H1 (cell line): ENCODE measurements at regions not wholly inside any gene's neighbourhood (a gene's known extent, or its start where the extent isn't known, plus 50 kb on each side); places are given as distances from the start of the nearest gene placed in this dataset.

ENCODE experiments used
- BCL11A ChIP-seq, 2 experiments: IDR thresholded peaks; one replicate each; pipeline ENCODE4 v1.6.1; 2011; ENCODE audit warnings: low read depth in 2 of 2, low read length in 2 of 2, mild to moderate bottlenecking in 2 of 2
- CTCF ChIP-seq, 3 experiments: IDR thresholded peaks; 1 replicate in 2 of 3; 2 replicates in 1 of 3; pipeline versions ENCODE4 v1.5.1 to v1.6.1; 2011; ENCODE audit warnings: low read length in 3 of 3, mild to moderate bottlenecking in 3 of 3, inconsistent platforms in 2 of 3, low read depth in 1 of 3, moderate library complexity in 1 of 3; ENCODE audit not compliant: insufficient read depth in 1 of 3; ENCODE audit errors: control extremely low read depth in 1 of 3
- E2F6 ChIP-seq: IDR thresholded peaks from 2 replicates; pipeline ENCODE4 v1.6.1; 2012; ENCODE audit warnings: inconsistent platforms
- MAX ChIP-seq: IDR thresholded peaks from 2 replicates; pipeline ENCODE4 v1.6.1; 2012; ENCODE audit warnings: inconsistent platforms
- POLR2AphosphoS5 ChIP-seq: IDR thresholded peaks from 2 replicates; pipeline ENCODE4 v1.6.1; 2011; ENCODE audit warnings: low read depth, low read length
- RAD21 ChIP-seq, 2 experiments: IDR thresholded peaks in 1 of 2; conservative IDR thresholded peaks in 1 of 2; 2 replicates each; pipeline ENCODE4 v1.6.1; 2011; ENCODE audit warnings: low read depth in 2 of 2, low read length in 2 of 2, improper control_type of control experiment in 1 of 2, inconsistent platforms in 1 of 2, mild to moderate bottlenecking in 1 of 2, moderate library complexity in 1 of 2
- TEAD4 ChIP-seq: IDR thresholded peaks from 2 replicates; pipeline ENCODE4 v1.6.1; 2012; ENCODE audit warnings: low read depth, low read length, inconsistent platforms, mixed read lengths
- USF2 ChIP-seq: IDR thresholded peaks from 2 replicates; pipeline ENCODE4 v1.6.1; 2011; ENCODE audit warnings: low read length, improper control_type of control experiment
- YY1 ChIP-seq: IDR thresholded peaks from 2 replicates; pipeline ENCODE4 v1.6.1; 2011; ENCODE audit warnings: low read depth, mild to moderate bottlenecking, low read length

GRCh38 chr17:79349506-79350400 is 261.1 kb downstream of the RBFOX3 start:
- TF ChIP-seq YY1 = no peak
- no peak for TF ChIP-seq RAD21 (IDR thresholded peaks at IDR 0.05 in 1 of 2, conservative IDR thresholded peaks at IDR 0.05 in 1 of 2; ENCODE audit: low read depth in 2 of 2, low read length in 2 of 2)
- TF ChIP-seq CTCF (IDR thresholded peaks at IDR 0.05; ENCODE audit: control extremely low read depth in 1 of 3, insufficient read depth in 1 of 3, low read depth in 1 of 3, low read length in 3 of 3) = no peak
- no peak for TF ChIP-seq E2F6
- TF ChIP-seq POLR2AphosphoS5 = no peak
- no peak for TF ChIP-seq MAX
- TF ChIP-seq BCL11A (IDR thresholded peaks at IDR 0.05; ENCODE audit: low read depth in 2 of 2, low read length in 2 of 2) = no peak
- no peak for TF ChIP-seq USF2
- no peak for TF ChIP-seq TEAD4
